MM.1S (cell line): ENCODE measurements at regions not wholly inside any gene's neighbourhood (a gene's known extent, or its start where the extent isn't known, plus 50 kb on each side); places are given as distances from the start of the nearest gene placed in this dataset.

ENCODE experiments used
- EZH2 ChIP-seq: fragments of 300-600 bp; sonication (generic); optimal IDR thresholded peaks from 2 replicates; pipeline ENCODE3; 2017; ENCODE audit warnings: low read depth, mild to moderate bottlenecking, antibody characterized with exemption, low read length, mixed read lengths
- TF ChIP-seq, protein P1 (sequence below): fragments of 300-600 bp; sonication (generic); IDR thresholded peaks from 2 replicates; pipeline ENCODE4 v1.5.1; 2016; ENCODE audit warnings: antibody characterized with exemption, low read length, mixed read lengths

GRCh38 chr6:4012826-4013225, 66.1 kb downstream of the FAM217A start:
- TF ChIP-seq, protein P1, sequence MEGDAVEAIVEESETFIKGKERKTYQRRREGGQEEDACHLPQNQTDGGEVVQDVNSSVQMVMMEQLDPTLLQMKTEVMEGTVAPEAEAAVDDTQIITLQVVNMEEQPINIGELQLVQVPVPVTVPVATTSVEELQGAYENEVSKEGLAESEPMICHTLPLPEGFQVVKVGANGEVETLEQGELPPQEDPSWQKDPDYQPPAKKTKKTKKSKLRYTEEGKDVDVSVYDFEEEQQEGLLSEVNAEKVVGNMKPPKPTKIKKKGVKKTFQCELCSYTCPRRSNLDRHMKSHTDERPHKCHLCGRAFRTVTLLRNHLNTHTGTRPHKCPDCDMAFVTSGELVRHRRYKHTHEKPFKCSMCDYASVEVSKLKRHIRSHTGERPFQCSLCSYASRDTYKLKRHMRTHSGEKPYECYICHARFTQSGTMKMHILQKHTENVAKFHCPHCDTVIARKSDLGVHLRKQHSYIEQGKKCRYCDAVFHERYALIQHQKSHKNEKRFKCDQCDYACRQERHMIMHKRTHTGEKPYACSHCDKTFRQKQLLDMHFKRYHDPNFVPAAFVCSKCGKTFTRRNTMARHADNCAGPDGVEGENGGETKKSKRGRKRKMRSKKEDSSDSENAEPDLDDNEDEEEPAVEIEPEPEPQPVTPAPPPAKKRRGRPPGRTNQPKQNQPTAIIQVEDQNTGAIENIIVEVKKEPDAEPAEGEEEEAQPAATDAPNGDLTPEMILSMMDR: no peak
- no peak for TF ChIP-seq EZH2
